ENCODE measurements at regions not wholly inside any gene's neighbourhood (a gene's known extent, or its start where the extent isn't known, plus 50 kb on each side); places are given as distances from the start of the nearest gene placed in this dataset.
"Not testable (repeated sequence)": the region's sequence is repeated elsewhere in the genome, so short reads cannot be mapped to it uniquely, and the experiment has no call there.

GRCh38 chr20:53721445-53721963, 127.9 kb upstream of the ZNF217 start:
- DNase-seq (ENCODE audit: low read depth, low spot score), result not testable (repeated sequence)

DNA sequence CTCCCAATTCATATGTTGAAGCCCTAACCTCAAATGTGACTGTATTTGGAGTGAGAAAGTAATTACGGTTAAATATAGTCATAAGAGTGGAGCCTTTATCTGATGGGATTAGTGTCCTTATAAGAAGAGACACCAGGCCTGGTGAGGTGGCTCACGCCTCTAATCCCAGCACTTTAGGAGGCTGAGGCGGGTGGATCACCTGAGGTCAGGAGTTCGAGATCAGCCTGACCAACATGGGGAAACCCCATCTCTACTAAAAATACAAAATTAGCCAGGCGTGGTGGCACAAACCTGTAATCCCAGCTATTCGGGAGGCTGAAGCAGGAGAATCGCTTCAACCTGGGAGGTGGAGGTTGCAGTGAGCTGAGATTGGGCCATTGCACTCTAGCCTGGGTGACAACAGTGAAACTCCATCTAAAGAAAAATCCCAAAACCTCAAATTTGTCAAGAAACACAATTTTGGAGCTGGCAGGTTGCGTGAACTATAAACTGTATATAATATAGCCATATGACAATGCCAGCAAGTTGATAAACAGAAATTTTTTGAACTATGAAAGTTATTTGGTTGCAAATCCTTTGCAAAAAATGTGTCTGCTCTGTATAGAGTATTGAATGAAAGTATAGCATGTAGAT, 125.6 kb upstream of the ZNF217 start:
- DNase-seq (ENCODE audit: low read depth, low spot score), result not testable (repeated sequence)

- no peak for DNase-seq (ENCODE audit: low read depth, low spot score)
Measured at GRCh38 chr20:53718142-53719021, 124.7 kb upstream of the ZNF217 start.

- DNase-seq (ENCODE audit: low read depth, low spot score), result no peak
Measured at GRCh38 chr20:53716395-53716794, 122.8 kb upstream of the ZNF217 start.

GRCh38 chr20:53714524-53714923, 120.9 kb upstream of the ZNF217 start:
- no peak for DNase-seq (ENCODE audit: low read depth, low spot score)

DNA sequence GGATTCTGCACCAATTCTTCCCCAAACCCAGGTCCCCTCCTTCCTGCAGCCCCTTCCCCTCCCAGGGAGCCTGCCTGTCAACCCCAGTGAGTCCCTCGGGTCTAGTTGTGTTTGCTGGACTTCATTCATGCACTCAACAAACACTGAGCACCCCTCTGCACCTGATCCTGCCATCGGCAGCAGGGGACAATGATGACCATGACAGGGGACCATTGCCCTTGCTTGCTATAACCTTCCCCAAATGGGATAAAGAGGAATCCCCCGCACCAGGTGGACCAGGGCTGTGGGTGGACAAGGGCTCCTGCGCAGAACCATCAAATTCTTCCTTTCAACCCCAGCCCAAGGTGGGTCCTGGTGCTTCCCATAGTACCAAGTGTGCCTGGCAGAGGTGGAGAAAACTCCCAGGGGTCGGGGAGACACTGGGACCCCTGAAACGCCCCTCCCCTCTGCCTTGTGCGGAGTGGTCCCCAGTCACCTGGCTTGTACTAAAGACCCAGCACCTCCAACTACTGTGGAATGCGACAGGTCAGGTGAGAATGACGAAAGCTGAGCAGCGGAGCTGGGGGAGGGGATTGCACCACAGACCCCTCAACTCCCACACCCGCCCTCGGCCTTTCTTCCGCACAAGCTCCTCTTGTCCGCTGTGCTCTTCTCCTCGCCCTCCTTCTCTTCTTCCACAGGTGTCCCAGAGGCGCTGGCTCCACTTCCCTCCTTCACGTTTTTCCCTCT, 119.9 kb upstream of the ZNF217 start:
- no peak for DNase-seq (ENCODE audit: low read depth, low spot score)

GRCh38 chr20:53712212-53712977, 118.8 kb upstream of the ZNF217 start:
- DNase-seq (ENCODE audit: low read depth, low spot score), result no peak

DNA sequence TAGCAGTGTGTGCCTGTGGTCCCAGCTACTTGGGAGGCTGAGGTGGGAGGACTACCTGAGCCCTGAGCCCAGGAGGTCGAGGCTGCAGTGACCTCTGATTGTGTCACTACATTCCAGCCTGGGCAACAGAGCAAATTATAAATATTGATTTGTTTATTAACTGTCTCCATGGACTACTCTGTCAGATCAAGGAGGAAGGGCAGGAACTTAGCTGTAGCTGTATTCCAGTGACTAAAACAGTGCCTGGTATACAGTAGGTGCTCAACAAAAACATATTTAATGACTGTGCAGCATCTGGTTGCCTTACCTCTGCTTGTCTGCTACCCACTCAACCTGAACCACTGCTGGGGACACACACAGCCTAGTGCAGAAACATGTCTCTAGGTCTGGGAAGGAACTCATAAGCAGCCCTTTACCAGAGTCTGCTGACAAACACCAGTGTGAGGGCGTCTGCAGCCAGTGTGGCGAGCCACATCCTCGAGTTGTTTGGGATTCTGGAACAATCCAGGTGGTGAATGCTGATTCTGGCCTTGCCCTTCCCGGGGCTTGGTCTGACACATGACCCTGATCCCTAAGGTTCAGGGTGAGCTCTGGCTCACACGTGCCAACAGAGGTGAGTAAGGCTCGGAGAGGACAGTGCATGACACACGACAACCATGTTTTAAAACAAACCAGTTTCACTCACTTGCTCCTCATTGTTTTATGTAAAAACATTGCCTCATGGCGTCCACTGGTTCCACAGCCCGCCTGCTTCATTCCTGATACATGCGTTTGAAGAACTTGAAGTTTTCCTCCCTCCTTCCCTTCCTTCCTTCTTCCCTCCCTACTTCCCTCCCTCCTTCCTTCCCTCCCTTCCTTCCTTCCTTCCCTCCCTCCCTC, 117.9 kb upstream of the ZNF217 start:
- no peak for DNase-seq (ENCODE audit: low read depth, low spot score)

- DNase-seq (ENCODE audit: low read depth, low spot score), result no peak
Measured at GRCh38 chr20:53708129-53708968, 114.7 kb upstream of the ZNF217 start.

DNA sequence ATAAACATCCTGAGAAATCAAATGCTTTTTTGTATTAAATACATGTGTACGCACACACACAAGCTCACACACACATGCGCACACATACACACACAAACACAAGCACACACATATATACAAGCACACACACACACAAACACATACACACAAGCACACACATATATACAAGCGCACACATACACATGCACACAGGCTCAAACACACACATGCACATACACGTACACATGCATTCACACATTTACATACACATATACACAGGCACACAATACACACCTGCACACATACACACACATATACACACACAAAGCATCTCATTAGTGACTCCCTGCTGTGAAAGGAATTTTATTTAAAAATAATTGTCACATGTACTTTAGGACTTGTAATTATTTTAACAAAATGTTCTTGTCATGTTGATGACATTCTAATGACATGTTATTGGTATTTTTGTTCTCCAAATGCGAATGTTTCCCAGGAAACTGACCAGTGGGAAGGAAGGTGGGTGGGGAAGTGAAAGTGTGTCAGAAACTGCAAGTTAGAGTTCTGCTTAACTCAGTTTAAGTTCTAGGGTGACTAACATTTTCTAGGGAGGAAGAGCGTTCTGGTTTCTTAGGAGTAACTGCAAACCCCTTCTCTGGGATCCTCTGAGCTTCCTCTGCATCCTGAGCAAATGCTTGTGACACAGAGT, 113.9 kb upstream of the ZNF217 start:
- DNase-seq (ENCODE audit: low read depth, low spot score), result no peak

GRCh38 chr20:53706466-53707370, 113.1 kb upstream of the ZNF217 start:
- no peak for DNase-seq (ENCODE audit: low read depth, low spot score)

GRCh38 chr20:53706008-53706465, 112.4 kb upstream of the ZNF217 start:
- no peak for DNase-seq (ENCODE audit: low read depth, low spot score)

DNA sequence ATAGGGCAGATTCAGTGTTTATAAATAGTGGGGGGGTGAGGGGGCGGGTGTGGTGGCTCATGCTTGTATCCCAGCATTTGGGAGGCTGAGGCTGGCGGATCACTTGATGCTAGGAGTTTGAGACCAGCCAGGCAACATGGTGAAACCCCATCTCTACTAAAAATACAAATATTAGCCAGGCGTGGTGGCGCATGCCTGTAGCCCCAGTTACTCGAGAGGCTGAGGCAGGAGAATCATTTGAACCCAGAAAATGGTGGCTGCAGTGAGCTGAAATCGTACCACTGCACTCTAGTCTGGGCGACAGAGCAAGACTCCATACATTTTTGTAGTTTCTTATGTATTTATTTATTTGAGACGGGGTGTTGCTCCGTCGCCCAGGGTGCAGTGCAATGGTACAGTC, 109.0 kb upstream of the ZNF217 start:
- no peak for DNase-seq (ENCODE audit: low read depth, low spot score)

DNA sequence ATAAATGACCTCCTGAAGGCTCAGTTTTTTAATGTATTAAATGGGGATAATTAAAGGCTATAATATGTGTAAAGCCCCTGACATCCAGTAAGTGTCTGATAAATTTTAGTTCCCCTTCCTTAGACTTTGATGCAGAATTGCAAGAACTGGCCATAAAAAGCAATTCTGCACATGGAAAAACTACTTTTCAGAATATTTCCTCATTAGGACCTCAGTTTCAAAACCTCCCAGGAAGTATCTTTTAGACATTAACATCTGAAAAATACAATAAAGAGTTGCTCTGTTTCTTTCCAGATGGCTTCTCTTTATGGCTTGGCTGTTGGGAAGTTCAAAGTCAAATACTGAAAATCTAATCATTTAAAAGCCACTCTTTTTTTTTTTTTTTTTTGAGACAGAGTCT, 106.3 kb upstream of the ZNF217 start:
- DNase-seq (ENCODE audit: low read depth, low spot score), result no peak

DNA sequence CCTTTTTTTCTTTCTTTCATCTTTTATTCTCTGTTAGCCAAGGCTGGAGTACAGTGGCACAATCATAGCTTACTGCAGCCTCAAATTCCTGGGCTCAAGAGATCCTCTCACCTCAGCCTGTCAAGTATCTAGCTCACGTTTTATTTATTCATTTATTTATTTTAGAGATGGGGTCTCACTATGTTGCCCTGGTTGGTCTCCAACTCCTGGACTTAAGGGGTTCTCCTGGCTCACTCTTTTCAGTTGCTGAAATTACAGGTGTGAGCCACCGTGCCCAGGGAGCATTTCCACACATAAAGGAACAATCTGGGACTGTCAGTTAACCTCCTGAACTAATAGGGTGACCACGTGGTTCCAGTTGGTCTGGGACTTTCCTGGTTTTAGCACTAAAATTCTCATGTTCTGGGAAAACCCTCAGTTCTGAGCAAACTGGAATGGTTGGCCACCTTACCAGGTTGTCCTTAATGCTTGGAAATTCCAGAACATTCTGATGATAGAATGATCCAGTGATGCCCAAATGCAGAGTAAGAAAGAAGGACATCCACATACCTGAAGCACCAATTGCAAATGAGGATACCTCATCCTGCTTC, 105.5 kb upstream of the ZNF217 start:
- DNase-seq (ENCODE audit: low read depth, low spot score), result no peak

DNA sequence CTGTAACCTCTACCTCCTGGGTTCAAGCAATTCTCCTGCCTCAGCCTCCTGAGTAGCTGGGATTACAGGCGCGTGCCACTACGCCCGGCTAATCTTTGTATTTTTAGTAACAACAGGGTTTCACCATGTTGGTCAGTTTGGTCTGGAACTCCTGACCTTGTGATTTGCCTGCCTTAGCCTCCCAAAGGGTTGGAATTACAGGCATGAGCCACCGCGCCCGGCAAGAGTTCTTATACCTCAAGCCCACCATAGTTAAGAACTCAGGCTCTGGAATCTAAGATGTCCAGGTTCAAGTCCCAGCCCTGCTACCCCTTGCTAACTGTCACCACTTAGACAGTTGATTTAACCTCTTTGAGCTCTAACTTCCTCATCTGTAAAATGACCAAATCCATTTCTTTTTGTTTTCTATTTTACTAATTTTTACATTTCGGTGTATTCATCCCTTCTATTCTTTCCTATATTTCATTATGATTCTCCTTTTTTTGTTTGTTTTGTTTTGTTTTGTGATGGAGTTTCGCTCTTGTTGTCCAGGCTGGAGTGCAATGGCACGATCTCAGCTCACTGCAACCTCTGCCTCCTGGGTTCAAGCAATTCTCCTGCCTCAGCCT, 104.8 kb upstream of the ZNF217 start:
- no peak for DNase-seq (ENCODE audit: low read depth, low spot score)

Data from brain pericyte (primary cell).